ENCODE measurements at regions not wholly inside any gene's neighbourhood (a gene's known extent, or its start where the extent isn't known, plus 50 kb on each side); places are given as distances from the start of the nearest gene placed in this dataset.

- H3K4me3 Mint-ChIP-seq = no peak overlapping the region
- H3K27me3 Mint-ChIP-seq (ENCODE audit: low read depth, poor library complexity) = no peaks in the 10 kb centered on the region
- H3K4me1 Mint-ChIP-seq = no peaks in the 10 kb centered on the region
- TF ChIP-seq, protein P1, sequence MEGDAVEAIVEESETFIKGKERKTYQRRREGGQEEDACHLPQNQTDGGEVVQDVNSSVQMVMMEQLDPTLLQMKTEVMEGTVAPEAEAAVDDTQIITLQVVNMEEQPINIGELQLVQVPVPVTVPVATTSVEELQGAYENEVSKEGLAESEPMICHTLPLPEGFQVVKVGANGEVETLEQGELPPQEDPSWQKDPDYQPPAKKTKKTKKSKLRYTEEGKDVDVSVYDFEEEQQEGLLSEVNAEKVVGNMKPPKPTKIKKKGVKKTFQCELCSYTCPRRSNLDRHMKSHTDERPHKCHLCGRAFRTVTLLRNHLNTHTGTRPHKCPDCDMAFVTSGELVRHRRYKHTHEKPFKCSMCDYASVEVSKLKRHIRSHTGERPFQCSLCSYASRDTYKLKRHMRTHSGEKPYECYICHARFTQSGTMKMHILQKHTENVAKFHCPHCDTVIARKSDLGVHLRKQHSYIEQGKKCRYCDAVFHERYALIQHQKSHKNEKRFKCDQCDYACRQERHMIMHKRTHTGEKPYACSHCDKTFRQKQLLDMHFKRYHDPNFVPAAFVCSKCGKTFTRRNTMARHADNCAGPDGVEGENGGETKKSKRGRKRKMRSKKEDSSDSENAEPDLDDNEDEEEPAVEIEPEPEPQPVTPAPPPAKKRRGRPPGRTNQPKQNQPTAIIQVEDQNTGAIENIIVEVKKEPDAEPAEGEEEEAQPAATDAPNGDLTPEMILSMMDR (IDR thresholded peaks at IDR 0.05) = no peak
- no peak overlapping the region for H3K27ac Mint-ChIP-seq
- peaks cover 10% of the 10 kb centered on the region for H3K9me3 Mint-ChIP-seq
- H3K36me3 Mint-ChIP-seq (ENCODE audit: low read depth) = no peaks in the 10 kb centered on the region
- DNase-seq = no peak
These were observed 51.2 kb downstream of the OR13H1 start for GRCh38 chrX:131595120-131595519.

DNA sequence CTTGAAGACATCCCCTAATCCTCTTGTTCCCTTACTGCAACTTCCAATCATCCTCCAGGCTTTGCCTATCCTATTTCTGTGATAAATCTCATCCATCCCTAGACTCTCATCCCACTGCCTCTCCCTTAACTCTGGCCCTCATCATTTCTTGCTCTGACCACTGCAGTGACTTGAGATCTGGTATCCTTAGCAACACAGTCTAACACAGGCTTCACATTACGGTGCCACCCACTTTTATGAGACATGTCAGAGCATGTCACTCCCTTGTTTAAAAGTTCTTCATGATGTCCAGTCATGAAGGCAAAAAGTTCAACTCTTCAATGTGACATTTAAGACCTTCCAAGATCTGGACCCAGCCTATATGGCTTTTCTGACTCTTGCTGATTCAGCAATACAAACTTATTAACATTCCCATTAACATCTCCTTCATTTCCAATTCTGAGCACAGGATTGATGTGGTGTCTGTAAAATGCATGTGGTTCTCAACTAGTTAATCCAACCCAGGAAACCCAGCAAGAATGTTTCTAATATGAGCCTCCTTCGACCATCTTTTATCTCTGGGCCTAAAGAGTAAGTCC lies 64.0 kb downstream of the OR13H1 start:
- Mint-ChIP-seq H3K4me1 (peaks cover 9% of the 10 kb centered on the region), H3K4me3 (no peak overlapping the region), H3K9me3 (no peaks in the 10 kb centered on the region), H3K27me3 (ENCODE audit: low read depth, poor library complexity) (no peaks in the 10 kb centered on the region), H3K27ac (no peak overlapping the region), H3K36me3 (ENCODE audit: low read depth) (no peaks in the 10 kb centered on the region)
- no peak for DNase-seq
- TF ChIP-seq, protein P1 (IDR thresholded peaks at IDR 0.05) = no peak

DNA sequence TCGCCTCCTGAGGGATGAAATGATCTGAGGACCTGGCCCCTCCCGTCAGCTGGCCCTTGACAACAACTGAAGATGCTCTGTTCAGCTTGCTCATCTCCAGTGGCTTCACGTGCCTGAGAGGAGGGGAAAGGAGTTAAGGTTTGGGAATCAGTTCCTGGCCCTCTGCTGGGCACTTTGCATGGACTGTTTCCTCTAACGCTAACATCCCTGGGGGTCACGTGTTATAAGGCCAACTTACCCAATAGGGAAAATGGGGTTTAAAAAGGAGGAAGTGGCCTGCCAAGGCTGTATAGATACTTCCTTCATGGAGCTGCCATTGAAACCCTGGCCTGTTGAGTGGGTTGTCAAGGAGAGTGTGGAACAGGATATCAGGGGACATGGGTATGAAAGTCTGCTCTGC lies 65.6 kb downstream of the OR13H1 start:
- TF ChIP-seq, protein P1 (IDR thresholded peaks at IDR 0.05) = no peak
- Mint-ChIP-seq H3K4me1 (peaks cover 9% of the 10 kb centered on the region), H3K27ac (no peak overlapping the region), H3K9me3 (no peaks in the 10 kb centered on the region), H3K27me3 (ENCODE audit: low read depth, poor library complexity) (no peaks in the 10 kb centered on the region), H3K36me3 (ENCODE audit: low read depth) (no peaks in the 10 kb centered on the region), H3K4me3 (no peak overlapping the region)
- no peak for DNase-seq

GRCh38 chrX:131613260-131613659 lies 69.4 kb downstream of the OR13H1 start:
- DNase-seq = no peak
- Mint-ChIP-seq H3K36me3 (ENCODE audit: low read depth) (no peaks in the 10 kb centered on the region), H3K27ac (no peak overlapping the region), H3K9me3 (no peaks in the 10 kb centered on the region), H3K27me3 (ENCODE audit: low read depth, poor library complexity) (no peaks in the 10 kb centered on the region), H3K4me3 (no peak overlapping the region), H3K4me1 (peaks cover 4% of the 10 kb centered on the region)
- TF ChIP-seq, protein P1 (IDR thresholded peaks at IDR 0.05) = no peak

DNA sequence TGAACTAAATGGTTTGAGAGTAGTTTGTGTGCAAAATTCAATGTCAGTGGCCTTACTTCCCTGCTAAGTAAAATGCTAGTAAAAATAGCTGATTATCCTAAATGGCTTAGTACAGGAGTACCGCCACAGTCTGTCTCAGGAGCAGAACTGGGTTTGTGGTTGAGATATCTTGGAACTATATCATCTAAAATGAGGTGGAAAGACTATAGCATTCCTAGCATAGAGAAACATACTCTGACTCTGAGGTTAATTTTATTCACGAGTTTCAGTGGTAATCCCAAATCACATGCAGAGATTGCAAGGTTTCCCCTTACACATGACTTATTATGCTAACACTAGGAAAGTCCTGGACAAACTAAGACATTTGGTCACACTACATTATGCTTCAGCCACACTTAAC lies 70.4 kb downstream of the OR13H1 start:
- Mint-ChIP-seq H3K27ac (no peak overlapping the region), H3K9me3 (no peaks in the 10 kb centered on the region), H3K4me1 (peaks cover 4% of the 10 kb centered on the region), H3K4me3 (no peak overlapping the region), H3K27me3 (ENCODE audit: low read depth, poor library complexity) (no peaks in the 10 kb centered on the region), H3K36me3 (ENCODE audit: low read depth) (no peaks in the 10 kb centered on the region)
- DNase-seq = no peak
- TF ChIP-seq, protein P1 (IDR thresholded peaks at IDR 0.05) = no peak

DNA sequence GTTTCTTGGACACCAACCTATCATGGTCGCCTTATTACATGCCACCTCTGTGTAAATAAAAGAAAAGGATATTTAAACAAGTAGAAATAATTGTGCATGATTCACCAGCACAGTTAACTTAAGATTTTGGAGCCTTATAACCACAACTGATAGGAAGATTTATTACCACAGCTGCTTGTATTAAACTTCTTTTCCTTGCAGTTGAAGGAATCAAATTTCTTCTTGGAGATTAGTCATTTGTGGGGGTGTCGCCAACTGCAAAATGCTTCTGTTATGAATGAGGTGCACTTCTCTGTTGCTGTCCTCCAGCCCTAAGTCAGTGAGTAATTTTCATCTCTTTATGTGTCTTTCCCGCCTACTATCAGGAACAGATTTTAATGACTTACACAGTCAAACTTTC lies 73.3 kb downstream of the OR13H1 start:
- Mint-ChIP-seq H3K36me3 (ENCODE audit: low read depth) (no peaks in the 10 kb centered on the region), H3K4me3 (no peak overlapping the region), H3K4me1 (peaks cover 4% of the 10 kb centered on the region), H3K27me3 (ENCODE audit: low read depth, poor library complexity) (no peaks in the 10 kb centered on the region), H3K27ac (no peak overlapping the region), H3K9me3 (no peaks in the 10 kb centered on the region)
- TF ChIP-seq, protein P1 (IDR thresholded peaks at IDR 0.05) = no peak
- no peak for DNase-seq

All from nephron progenitor cell (in vitro differentiated cells).